Upper lobe of left lung (tissue), 6 donors: ENCODE measurements at regions not wholly inside any gene's neighbourhood (a gene's known extent, or its start where the extent isn't known, plus 50 kb on each side); places are given as distances from the start of the nearest gene placed in this dataset.
A peak's percentile ranks its signal among the peaks of the same experiment; 100 is the strongest.

Experiments used
- ATAC-seq, 2 donors: fragments of 200-7000 bp; cut with Tn5 transposase; one replicate each; pipeline ENCODE4 v1.9.1; 2022; ENCODE audit warnings: mild to moderate bottlenecking in 2 of 2, moderate library complexity in 2 of 2; ENCODE audit not compliant: low FRiP score in 2 of 2
- DNase-seq, 2 donors: peaks; one replicate each; pipeline ENCODE4 v3.0.0-alpha.2; 2019 to 2020
- H3K27ac ChIP-seq, 4 donors: fragments of 200-600 bp; sonication (generic); one replicate each; pipeline ENCODE4 v1.5.1; 2016 to 2019
- H3K27me3 ChIP-seq, 4 donors: fragments of 200-600 bp; sonication (generic); one replicate each; pipeline ENCODE4 v1.5.1; 2017 to 2019
- H3K36me3 ChIP-seq, 4 donors: fragments of 200-600 bp; sonication (generic); one replicate each; pipeline ENCODE4 v1.5.1; 2016 to 2019
- H3K4me1 ChIP-seq, 4 donors: fragments of 200-600 bp; sonication (generic); one replicate each; pipeline ENCODE4 v1.5.1; 2018 to 2019
- H3K4me3 ChIP-seq, 4 donors: fragments of 200-600 bp; sonication (generic); one replicate each; pipeline ENCODE4 v1.5.1; 2017 to 2019; ENCODE audit warnings: mild to moderate bottlenecking in 2 of 4, moderate library complexity in 1 of 4
- H3K9me3 ChIP-seq, 4 donors: fragments of 200-600 bp; sonication (generic); one replicate each; pipeline ENCODE4 v1.5.1; 2018 to 2019
- EP300 ChIP-seq, 4 donors: sonication (generic); formaldehyde crosslinking; IDR thresholded peaks; one replicate each; pipeline ENCODE4 v1.5.1; 2017; ENCODE audit warnings: antibody characterized with exemption in 4 of 4, control low read depth in 2 of 4
- POLR2A ChIP-seq, 4 donors: fragments of 450-650 bp; IDR thresholded peaks; one replicate each; pipeline ENCODE4 v1.5.1; 2016 to 2017; ENCODE audit warnings: antibody characterized with exemption in 4 of 4, mild to moderate bottlenecking in 2 of 4
- POLR2AphosphoS5 ChIP-seq, 2 donors: sonication (generic); formaldehyde crosslinking; IDR thresholded peaks; one replicate each; pipeline ENCODE4 v1.5.1; 2017; ENCODE audit warnings: antibody characterized with exemption in 2 of 2
- WGBS, 2 donors: methylation state at CpG; one replicate each; pipeline ENCODE4 v1.1.5; 2017 to 2018; 5-methylcytosine and 5-hydroxymethylcytosine counted together
- TF ChIP-seq, protein P1 (sequence below), 6 experiments: fragments of 450-650 bp in 4 of 6; fragments of 200-600 bp in 2 of 6; sonication (generic) in 2 of 6; IDR thresholded peaks; one replicate each; pipeline ENCODE4 v1.5.1; 2016 to 2019; ENCODE audit warnings: antibody characterized with exemption in 6 of 6
- donor health status: DM: no; HTN: no; CAD: no; lungs with moderate emphysema.
- donor health status: DM: no; HTN: yes; CAD: no; lungs with severe emphysema.

DNA sequence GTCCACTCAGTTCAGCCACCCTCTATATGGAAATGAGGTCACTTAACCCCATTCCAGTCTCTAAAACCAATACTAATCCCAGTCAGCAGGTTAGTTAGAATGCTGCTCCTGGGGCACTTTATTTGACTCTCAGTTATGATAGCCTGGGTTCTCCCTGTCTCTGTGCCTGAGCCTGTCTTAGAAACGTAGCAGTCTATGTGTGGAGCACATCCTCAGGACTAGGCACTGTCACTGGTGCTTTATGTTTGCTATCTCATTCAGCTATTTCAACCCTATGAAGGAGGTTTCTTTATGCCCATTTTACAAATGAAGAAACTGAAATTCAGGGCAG is 152.5 kb upstream of the PKDCC start:
- no peak for DNase-seq
- Histone ChIP-seq H3K36me3 (no peaks in the 10 kb centered on the region), H3K27me3 (no peaks in the 10 kb centered on the region), H3K9me3 (no peaks in the 10 kb centered on the region), H3K4me1 (no peaks in the 10 kb centered on the region), H3K27ac (no peak overlapping the region), H3K4me3 (no peak overlapping the region)
- TF ChIP-seq, protein P1, sequence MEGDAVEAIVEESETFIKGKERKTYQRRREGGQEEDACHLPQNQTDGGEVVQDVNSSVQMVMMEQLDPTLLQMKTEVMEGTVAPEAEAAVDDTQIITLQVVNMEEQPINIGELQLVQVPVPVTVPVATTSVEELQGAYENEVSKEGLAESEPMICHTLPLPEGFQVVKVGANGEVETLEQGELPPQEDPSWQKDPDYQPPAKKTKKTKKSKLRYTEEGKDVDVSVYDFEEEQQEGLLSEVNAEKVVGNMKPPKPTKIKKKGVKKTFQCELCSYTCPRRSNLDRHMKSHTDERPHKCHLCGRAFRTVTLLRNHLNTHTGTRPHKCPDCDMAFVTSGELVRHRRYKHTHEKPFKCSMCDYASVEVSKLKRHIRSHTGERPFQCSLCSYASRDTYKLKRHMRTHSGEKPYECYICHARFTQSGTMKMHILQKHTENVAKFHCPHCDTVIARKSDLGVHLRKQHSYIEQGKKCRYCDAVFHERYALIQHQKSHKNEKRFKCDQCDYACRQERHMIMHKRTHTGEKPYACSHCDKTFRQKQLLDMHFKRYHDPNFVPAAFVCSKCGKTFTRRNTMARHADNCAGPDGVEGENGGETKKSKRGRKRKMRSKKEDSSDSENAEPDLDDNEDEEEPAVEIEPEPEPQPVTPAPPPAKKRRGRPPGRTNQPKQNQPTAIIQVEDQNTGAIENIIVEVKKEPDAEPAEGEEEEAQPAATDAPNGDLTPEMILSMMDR (IDR thresholded peaks at IDR 0.05) = no peak
- TF ChIP-seq POLR2A (IDR thresholded peaks at IDR 0.05) (no peak), EP300 (IDR thresholded peaks at IDR 0.05) (no peak), POLR2AphosphoS5 (IDR thresholded peaks at IDR 0.05) (no peak)
- WGBS, 2 donors = 38 to 77% methylated on average over 1 of the region's 1 CpG
- no peak for ATAC-seq

DNA sequence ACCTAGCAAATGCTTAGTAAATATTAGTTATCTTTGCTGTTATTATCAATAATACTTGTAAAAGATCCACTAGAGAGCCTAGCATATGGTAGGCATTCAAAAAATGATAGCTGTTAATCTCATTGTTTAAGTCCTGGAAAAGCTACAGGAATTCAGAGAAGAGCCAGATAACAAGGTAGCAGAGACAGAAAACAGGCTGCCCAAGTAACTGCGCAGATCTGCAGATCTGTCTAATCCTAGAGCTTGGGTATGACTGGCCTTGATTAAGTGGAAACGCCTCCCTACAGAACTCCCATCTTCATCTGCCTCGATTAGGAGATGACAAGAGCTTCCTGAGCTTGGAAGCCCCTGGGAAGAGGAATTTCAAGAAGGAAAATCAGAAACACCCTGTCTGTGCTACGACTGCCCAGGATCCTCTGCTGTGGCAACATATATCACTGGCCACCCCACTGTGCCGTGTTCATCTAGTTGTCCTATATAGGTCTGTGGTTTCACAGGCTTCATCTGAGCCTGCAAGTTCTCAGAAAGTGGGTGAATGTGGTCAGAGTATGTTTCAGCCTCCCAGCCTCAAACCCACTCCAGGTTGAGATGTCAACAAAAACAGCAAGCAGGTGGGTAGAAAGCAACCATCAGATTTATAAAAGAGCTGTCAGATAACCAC is 151.5 kb upstream of the PKDCC start:
- Histone ChIP-seq H3K4me3 (no peak overlapping the region), H3K9me3 (no peaks in the 10 kb centered on the region), H3K36me3 (no peaks in the 10 kb centered on the region), H3K27me3 (no peaks in the 10 kb centered on the region), H3K27ac (no peak overlapping the region), H3K4me1 (no peaks in the 10 kb centered on the region)
- peak in 1 of 2 donors; percentile 52 for ATAC-seq
- DNase-seq = no peak
- WGBS, 2 donors = 68 to 80% methylated on average over 4 to 5 of the region's 5 CpGs
- TF ChIP-seq POLR2A (IDR thresholded peaks at IDR 0.05) = no peak
- no peak for TF ChIP-seq POLR2AphosphoS5 (IDR thresholded peaks at IDR 0.05)
- TF ChIP-seq EP300 (IDR thresholded peaks at IDR 0.05) = no peak
- TF ChIP-seq, protein P1 (IDR thresholded peaks at IDR 0.05) = no peak

DNA sequence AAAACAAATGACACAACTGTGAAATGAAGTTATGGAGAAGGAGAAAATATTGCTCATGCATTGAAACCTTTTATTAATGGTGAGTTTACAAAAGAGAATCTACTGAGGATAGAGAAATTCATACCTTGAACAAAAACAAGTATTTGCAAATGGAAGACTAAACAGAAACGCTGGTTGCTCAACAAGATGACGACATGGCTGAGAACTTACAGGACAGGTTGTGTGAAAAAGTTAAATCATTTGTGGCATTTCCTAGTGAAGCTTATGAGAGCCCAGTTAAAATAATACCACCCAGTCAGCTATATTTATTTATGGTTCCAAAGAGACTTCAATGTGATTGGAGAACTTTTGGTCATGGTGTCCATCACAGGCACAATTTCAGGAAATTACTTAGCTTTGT is 148.6 kb upstream of the PKDCC start:
- Histone ChIP-seq H3K4me3 (no peak overlapping the region), H3K9me3 (no peaks in the 10 kb centered on the region), H3K4me1 (no peaks in the 10 kb centered on the region), H3K27ac (no peak overlapping the region), H3K36me3 (no peaks in the 10 kb centered on the region), H3K27me3 (no peaks in the 10 kb centered on the region)
- WGBS, 2 donors = 50 to 51% methylated on average over 2 of the region's 2 CpGs
- ATAC-seq (no peak), DNase-seq (peak in 1 of 2 donors; percentile 36)
- TF ChIP-seq POLR2AphosphoS5 (IDR thresholded peaks at IDR 0.05) (no peak), POLR2A (IDR thresholded peaks at IDR 0.05) (no peak), EP300 (IDR thresholded peaks at IDR 0.05) (no peak)
- TF ChIP-seq, protein P1 (IDR thresholded peaks at IDR 0.05) = no peak

DNA sequence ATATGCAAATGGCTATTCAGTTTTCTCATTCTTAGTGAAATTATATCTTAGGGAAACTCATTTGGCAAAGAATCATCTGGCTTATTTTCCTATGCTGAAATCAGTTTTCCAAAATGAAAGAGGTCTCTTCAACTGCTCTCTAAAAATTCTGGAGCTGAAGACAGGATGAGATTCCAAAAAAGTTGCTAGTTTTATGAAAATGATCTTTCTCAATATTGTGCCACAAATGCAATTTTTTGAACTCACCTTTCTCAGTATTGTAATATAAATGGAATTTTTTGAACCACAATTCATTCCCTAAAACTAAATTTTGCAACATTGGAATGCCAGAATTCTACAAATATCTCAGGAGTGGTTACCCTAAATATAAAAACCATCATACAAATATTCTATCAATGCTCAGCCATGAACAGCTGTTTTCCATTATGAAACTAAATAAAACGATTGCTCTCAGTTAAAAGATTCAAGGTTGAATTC is 147.7 kb upstream of the PKDCC start:
- Histone ChIP-seq H3K27ac (no peak overlapping the region), H3K4me3 (no peak overlapping the region), H3K4me1 (no peaks in the 10 kb centered on the region), H3K27me3 (no peaks in the 10 kb centered on the region), H3K9me3 (no peaks in the 10 kb centered on the region), H3K36me3 (no peaks in the 10 kb centered on the region)
- 78 to 89% methylated on average over 1 of the region's 1 CpG for WGBS, 2 donors
- DNase-seq = no peak
- TF ChIP-seq, protein P1 (IDR thresholded peaks at IDR 0.05) = no peak
- TF ChIP-seq POLR2A (IDR thresholded peaks at IDR 0.05) (no peak), EP300 (IDR thresholded peaks at IDR 0.05) (no peak), POLR2AphosphoS5 (IDR thresholded peaks at IDR 0.05) (no peak)
- no peak for ATAC-seq

DNA sequence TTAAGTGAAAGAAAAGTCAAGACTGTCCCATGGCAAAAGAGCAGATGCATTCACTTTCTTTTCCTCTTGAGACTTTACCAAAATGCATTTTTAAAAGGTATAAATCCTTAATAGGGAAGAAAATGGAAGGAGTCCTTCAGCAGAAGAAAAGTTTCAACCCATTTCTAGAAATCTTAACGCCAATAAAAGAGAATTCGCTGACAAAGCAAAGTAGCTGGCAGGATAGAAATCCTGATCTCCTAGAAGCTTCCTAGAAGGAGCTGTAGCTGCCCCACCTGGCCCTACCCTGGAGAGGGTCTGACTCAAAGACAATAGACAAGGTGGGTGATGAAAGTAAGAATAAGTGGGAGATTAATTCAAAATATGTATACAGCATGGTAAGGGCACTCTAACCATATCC is 144.9 kb upstream of the PKDCC start:
- whole genome bisulfite sequencing, 2 donors = 92 to 93% methylated on average over 2 of the region's 2 CpGs
- TF ChIP-seq POLR2AphosphoS5 (IDR thresholded peaks at IDR 0.05) = no peak
- no peak for TF ChIP-seq POLR2A (IDR thresholded peaks at IDR 0.05)
- TF ChIP-seq EP300 (IDR thresholded peaks at IDR 0.05) = no peak
- TF ChIP-seq, protein P1 (IDR thresholded peaks at IDR 0.05) = no peak
- Histone ChIP-seq H3K4me3 (no peak overlapping the region), H3K9me3 (no peaks in the 10 kb centered on the region), H3K4me1 (no peaks in the 10 kb centered on the region), H3K36me3 (no peaks in the 10 kb centered on the region), H3K27me3 (no peaks in the 10 kb centered on the region), H3K27ac (no peak overlapping the region)
- ATAC-seq (no peak), DNase-seq (no peak)
